Esophagus squamous epithelium (tissue), 5 donors: ENCODE measurements at regions not wholly inside any gene's neighbourhood (a gene's known extent, or its start where the extent isn't known, plus 50 kb on each side); places are given as distances from the start of the nearest gene placed in this dataset.

Experiments
- DNase-seq: peaks from one replicate; lab custom pipeline; 2025; lab: John Stamatoyannopoulos, UW
- H3K27ac ChIP-seq, 4 donors: fragments of 200-600 bp; sonication (generic); one replicate each; pipeline ENCODE4 v1.5.1; 2016 to 2019; ENCODE audit warnings: mild to moderate bottlenecking in 1 of 4
- H3K27me3 ChIP-seq, 4 donors: fragments of 200-600 bp; sonication (generic); 1 replicate in 3 of 4; 2 replicates in 1 of 4; pipeline versions ENCODE4 v1.5.1 to v1.6.0; 2017 to 2021; ENCODE audit warnings: antibody characterized with exemption in 1 of 4
- H3K36me3 ChIP-seq, 3 donors: fragments of 200-600 bp; sonication (generic); one replicate each; pipeline ENCODE4 v1.5.1; 2016 to 2019
- H3K4me1 ChIP-seq, 3 donors: fragments of 200-600 bp; sonication (generic); one replicate each; pipeline ENCODE4 v1.5.1; 2017 to 2019
- H3K4me3 ChIP-seq, 4 donors: fragments of 200-600 bp; sonication (generic); 1 replicate in 3 of 4; 2 replicates in 1 of 4; pipeline ENCODE4 v1.5.1; 2016 to 2019; ENCODE audit warnings: mild to moderate bottlenecking in 2 of 4, moderate library complexity in 1 of 4
- H3K9me3 ChIP-seq, 3 donors: fragments of 200-600 bp; sonication (generic); one replicate each; pipeline ENCODE4 v1.5.1; 2016 to 2019
- POLR2A ChIP-seq, 4 donors: fragments of 450-650 bp; IDR thresholded peaks; one replicate each; pipeline ENCODE4 v1.6.1; 2017; ENCODE audit warnings: antibody characterized with exemption in 4 of 4, mild to moderate bottlenecking in 4 of 4, moderate library complexity in 3 of 4
- WGBS, 2 donors: methylation state at CpG; one replicate each; pipeline ENCODE4 v1.1.5; 2018; 5-methylcytosine and 5-hydroxymethylcytosine counted together
- intact Hi-C: fragments of 100-400 bp; cut with DNase I; formaldehyde crosslinking; loops from one replicate; pipeline ENCODE4 v1.15.0; 2022
- TF ChIP-seq, protein P1 (sequence below), 6 experiments: fragments of 450-650 bp in 4 of 6; fragments of 200-600 bp in 2 of 6; sonication (generic) in 2 of 6; IDR thresholded peaks; one replicate each; pipeline ENCODE4 v1.5.1; 2016 to 2019; ENCODE audit warnings: antibody characterized with exemption in 6 of 6, mild to moderate bottlenecking in 4 of 6, moderate library complexity in 4 of 6
- donor health status: DM: yes; HTN: yes; CAD: no.

DNA sequence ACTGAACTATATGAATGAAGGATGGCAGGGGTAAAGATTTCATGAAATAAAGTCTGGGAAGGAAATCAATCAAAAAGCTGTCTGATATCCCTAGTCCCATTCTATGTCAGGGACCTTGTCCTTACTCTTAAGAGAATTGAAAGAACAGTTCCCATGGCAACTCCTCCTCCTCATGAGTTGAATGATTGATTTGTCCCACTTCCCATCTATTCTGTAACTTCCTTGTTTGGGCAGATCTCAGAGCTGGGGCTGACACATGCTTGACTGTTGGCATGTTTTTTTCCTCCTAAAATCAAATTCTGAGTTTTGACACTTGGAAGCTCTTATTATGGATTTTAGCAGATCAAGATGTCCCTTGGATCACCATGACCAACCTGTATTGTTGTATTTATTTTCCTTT is 1138.6 kb upstream of the CDH8 start:
- H3K4me3 ChIP-seq = no peak overlapping the region
- H3K27me3 ChIP-seq = no peaks in the 10 kb centered on the region
- no peak for DNase-seq
- H3K4me1 ChIP-seq = no peaks in the 10 kb centered on the region
- H3K27ac ChIP-seq = no peak overlapping the region
- no peaks in the 10 kb centered on the region for H3K9me3 ChIP-seq
- no peaks in the 10 kb centered on the region for H3K36me3 ChIP-seq
- TF ChIP-seq POLR2A (IDR thresholded peaks at IDR 0.05) = no peak
- TF ChIP-seq, protein P1, sequence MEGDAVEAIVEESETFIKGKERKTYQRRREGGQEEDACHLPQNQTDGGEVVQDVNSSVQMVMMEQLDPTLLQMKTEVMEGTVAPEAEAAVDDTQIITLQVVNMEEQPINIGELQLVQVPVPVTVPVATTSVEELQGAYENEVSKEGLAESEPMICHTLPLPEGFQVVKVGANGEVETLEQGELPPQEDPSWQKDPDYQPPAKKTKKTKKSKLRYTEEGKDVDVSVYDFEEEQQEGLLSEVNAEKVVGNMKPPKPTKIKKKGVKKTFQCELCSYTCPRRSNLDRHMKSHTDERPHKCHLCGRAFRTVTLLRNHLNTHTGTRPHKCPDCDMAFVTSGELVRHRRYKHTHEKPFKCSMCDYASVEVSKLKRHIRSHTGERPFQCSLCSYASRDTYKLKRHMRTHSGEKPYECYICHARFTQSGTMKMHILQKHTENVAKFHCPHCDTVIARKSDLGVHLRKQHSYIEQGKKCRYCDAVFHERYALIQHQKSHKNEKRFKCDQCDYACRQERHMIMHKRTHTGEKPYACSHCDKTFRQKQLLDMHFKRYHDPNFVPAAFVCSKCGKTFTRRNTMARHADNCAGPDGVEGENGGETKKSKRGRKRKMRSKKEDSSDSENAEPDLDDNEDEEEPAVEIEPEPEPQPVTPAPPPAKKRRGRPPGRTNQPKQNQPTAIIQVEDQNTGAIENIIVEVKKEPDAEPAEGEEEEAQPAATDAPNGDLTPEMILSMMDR (IDR thresholded peaks at IDR 0.05) = no peak
- intact Hi-C loops = no loop called here

DNA sequence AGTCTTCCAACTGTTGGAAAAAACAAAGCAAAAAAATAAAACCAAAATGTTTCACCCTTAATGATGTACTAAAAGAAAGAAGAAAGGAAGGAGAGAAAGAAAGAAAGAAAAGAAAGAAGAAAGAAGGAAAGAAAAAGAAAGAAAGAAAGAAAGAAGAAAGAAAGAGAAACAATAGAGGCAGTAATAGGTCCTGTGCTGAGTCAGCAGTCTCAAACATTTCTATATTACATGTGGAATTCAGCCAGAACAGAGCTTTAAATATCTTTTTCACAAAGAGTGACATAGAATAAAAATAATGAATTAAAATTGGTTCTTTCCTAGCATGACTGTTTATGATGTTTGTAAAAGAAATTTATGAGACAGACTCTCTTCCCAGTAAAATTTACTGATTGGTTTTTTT is 1135.3 kb upstream of the CDH8 start:
- no peaks in the 10 kb centered on the region for H3K36me3 ChIP-seq
- intact Hi-C loops = no loop called here

DNA sequence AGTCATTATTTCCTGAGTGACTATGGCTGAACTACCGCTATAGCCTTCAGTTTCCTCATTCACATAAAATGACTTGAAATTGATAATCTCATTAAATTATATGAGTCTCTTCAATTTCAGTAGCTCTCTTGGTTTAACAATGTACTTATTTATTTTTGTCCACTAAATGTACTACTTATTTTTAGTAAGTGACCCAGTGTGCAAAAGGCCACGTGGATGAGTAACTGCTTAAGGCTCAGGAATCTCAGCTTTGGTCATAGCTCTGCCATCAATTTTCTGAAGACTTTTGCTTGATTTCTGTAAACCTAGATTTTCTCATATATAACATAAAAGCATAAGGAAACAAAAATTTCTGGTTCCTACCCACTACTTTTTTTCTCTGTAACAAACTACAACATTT is 1132.9 kb upstream of the CDH8 start:
- Histone ChIP-seq H3K9me3 (no peaks in the 10 kb centered on the region), H3K4me3 (no peak overlapping the region), H3K36me3 (no peaks in the 10 kb centered on the region), H3K27ac (no peak overlapping the region), H3K27me3 (no peaks in the 10 kb centered on the region), H3K4me1 (no peaks in the 10 kb centered on the region)
- WGBS, 2 donors = 78 to 84% methylated on average over 2 of the region's 2 CpGs
- intact Hi-C loops = no loop called here
- TF ChIP-seq POLR2A (IDR thresholded peaks at IDR 0.05) = no peak
- TF ChIP-seq, protein P1 (IDR thresholded peaks at IDR 0.05) = no peak
- DNase-seq = no peak

More for the DNA sequence above, 1135.3 kb upstream of the CDH8 start:
- Histone ChIP-seq H3K27me3 (no peaks in the 10 kb centered on the region), H3K4me1 (no peaks in the 10 kb centered on the region), H3K4me3 (no peak overlapping the region), H3K27ac (no peak overlapping the region), H3K9me3 (no peaks in the 10 kb centered on the region)
- no peak for DNase-seq
- TF ChIP-seq, protein P1 (IDR thresholded peaks at IDR 0.05) = no peak
- TF ChIP-seq POLR2A (IDR thresholded peaks at IDR 0.05) = no peak

DNA sequence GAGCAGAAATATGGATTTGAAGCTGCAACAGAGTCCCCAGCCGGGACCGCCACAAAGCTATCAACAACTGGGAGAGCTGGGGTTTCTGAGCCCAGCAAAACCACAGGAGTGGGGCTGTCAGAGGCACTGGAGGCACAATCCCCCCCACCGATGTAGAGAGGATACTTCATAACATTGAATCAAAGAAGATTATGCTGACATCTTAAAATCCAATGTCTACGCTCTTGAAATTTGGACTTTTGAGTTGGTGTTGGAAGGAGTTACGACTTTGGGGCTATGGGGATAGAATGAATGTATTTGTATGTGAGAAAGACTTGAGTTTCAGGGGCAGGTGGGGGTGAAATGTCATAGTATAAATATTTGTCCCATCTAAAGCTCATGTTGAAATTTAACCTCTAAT is 1121.6 kb upstream of the CDH8 start:
- H3K4me3 ChIP-seq = no peak overlapping the region
- DNase-seq = no peak
- H3K4me1 ChIP-seq = no peaks in the 10 kb centered on the region
- TF ChIP-seq POLR2A (IDR thresholded peaks at IDR 0.05) = no peak
- TF ChIP-seq, protein P1 (IDR thresholded peaks at IDR 0.05) = no peak
- H3K36me3 ChIP-seq = no peaks in the 10 kb centered on the region
- intact Hi-C loops = no loop called here
- H3K27me3 ChIP-seq = no peaks in the 10 kb centered on the region
- peaks cover 0 to 4% (median 0%) of the 10 kb centered on the region in 3 donors for H3K9me3 ChIP-seq
- no peak overlapping the region for H3K27ac ChIP-seq
- 85 to 91% methylated on average over 5 of the region's 5 CpGs for WGBS, 2 donors

DNA sequence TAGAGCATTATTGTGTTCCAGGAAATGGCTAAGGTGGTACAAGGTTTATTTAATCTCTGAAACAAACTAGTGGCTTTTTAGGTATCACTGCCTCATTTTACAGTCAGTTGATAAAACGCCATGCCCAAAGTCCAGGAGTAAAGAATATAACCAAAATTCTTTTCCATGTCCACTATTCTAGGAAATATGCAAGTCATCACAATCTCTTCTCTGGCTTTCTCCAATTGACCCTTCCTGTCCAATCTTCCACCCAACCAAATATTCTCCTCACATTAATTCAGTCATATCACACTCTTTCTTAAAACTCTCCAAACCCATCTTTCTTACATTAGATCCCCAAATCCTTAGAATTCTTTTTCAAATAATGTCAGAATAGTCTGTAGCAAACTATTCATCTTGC is 1110.0 kb upstream of the CDH8 start:
- no peak for DNase-seq
- no peak overlapping the region for H3K4me3 ChIP-seq
- H3K27ac ChIP-seq = no peak overlapping the region
- 53 to 73% methylated on average over 1 of the region's 1 CpG for whole genome bisulfite sequencing, 2 donors
- intact Hi-C loops = no loop called here
- no peaks in the 10 kb centered on the region for H3K9me3 ChIP-seq
- no peaks in the 10 kb centered on the region for H3K36me3 ChIP-seq
- no peaks in the 10 kb centered on the region for H3K4me1 ChIP-seq
- no peak for TF ChIP-seq POLR2A (IDR thresholded peaks at IDR 0.05)
- TF ChIP-seq, protein P1 (IDR thresholded peaks at IDR 0.05) = no peak
- H3K27me3 ChIP-seq = no peaks in the 10 kb centered on the region
